ENCODE measurements at regions not wholly inside any gene's neighbourhood (a gene's known extent, or its start where the extent isn't known, plus 50 kb on each side); places are given as distances from the start of the nearest gene placed in this dataset.

GRCh38 chr13:76735641-76736040, 150.6 kb downstream of the KCTD12 start (continued):
- TF ChIP-seq HDAC6 (IDR thresholded peaks at IDR 0.05; ENCODE audit: low read depth, low read length), result no peak
- TF ChIP-seq, protein P1, sequence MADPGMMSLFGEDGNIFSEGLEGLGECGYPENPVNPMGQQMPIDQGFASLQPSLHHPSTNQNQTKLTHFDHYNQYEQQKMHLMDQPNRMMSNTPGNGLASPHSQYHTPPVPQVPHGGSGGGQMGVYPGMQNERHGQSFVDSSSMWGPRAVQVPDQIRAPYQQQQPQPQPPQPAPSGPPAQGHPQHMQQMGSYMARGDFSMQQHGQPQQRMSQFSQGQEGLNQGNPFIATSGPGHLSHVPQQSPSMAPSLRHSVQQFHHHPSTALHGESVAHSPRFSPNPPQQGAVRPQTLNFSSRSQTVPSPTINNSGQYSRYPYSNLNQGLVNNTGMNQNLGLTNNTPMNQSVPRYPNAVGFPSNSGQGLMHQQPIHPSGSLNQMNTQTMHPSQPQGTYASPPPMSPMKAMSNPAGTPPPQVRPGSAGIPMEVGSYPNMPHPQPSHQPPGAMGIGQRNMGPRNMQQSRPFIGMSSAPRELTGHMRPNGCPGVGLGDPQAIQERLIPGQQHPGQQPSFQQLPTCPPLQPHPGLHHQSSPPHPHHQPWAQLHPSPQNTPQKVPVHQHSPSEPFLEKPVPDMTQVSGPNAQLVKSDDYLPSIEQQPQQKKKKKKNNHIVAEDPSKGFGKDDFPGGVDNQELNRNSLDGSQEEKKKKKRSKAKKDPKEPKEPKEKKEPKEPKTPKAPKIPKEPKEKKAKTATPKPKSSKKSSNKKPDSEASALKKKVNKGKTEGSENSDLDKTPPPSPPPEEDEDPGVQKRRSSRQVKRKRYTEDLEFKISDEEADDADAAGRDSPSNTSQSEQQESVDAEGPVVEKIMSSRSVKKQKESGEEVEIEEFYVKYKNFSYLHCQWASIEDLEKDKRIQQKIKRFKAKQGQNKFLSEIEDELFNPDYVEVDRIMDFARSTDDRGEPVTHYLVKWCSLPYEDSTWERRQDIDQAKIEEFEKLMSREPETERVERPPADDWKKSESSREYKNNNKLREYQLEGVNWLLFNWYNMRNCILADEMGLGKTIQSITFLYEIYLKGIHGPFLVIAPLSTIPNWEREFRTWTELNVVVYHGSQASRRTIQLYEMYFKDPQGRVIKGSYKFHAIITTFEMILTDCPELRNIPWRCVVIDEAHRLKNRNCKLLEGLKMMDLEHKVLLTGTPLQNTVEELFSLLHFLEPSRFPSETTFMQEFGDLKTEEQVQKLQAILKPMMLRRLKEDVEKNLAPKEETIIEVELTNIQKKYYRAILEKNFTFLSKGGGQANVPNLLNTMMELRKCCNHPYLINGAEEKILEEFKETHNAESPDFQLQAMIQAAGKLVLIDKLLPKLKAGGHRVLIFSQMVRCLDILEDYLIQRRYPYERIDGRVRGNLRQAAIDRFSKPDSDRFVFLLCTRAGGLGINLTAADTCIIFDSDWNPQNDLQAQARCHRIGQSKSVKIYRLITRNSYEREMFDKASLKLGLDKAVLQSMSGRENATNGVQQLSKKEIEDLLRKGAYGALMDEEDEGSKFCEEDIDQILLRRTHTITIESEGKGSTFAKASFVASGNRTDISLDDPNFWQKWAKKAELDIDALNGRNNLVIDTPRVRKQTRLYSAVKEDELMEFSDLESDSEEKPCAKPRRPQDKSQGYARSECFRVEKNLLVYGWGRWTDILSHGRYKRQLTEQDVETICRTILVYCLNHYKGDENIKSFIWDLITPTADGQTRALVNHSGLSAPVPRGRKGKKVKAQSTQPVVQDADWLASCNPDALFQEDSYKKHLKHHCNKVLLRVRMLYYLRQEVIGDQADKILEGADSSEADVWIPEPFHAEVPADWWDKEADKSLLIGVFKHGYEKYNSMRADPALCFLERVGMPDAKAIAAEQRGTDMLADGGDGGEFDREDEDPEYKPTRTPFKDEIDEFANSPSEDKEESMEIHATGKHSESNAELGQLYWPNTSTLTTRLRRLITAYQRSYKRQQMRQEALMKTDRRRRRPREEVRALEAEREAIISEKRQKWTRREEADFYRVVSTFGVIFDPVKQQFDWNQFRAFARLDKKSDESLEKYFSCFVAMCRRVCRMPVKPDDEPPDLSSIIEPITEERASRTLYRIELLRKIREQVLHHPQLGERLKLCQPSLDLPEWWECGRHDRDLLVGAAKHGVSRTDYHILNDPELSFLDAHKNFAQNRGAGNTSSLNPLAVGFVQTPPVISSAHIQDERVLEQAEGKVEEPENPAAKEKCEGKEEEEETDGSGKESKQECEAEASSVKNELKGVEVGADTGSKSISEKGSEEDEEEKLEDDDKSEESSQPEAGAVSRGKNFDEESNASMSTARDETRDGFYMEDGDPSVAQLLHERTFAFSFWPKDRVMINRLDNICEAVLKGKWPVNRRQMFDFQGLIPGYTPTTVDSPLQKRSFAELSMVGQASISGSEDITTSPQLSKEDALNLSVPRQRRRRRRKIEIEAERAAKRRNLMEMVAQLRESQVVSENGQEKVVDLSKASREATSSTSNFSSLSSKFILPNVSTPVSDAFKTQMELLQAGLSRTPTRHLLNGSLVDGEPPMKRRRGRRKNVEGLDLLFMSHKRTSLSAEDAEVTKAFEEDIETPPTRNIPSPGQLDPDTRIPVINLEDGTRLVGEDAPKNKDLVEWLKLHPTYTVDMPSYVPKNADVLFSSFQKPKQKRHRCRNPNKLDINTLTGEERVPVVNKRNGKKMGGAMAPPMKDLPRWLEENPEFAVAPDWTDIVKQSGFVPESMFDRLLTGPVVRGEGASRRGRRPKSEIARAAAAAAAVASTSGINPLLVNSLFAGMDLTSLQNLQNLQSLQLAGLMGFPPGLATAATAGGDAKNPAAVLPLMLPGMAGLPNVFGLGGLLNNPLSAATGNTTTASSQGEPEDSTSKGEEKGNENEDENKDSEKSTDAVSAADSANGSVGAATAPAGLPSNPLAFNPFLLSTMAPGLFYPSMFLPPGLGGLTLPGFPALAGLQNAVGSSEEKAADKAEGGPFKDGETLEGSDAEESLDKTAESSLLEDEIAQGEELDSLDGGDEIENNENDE (IDR thresholded peaks at IDR 0.05; ENCODE audit: insufficient replicate concordance, low read length), result no peak
- TF ChIP-seq NRF1 (IDR thresholded peaks at IDR 0.05; ENCODE audit: low read depth, low read length), result no peak
- no peak for TF ChIP-seq PHF8 (conservative IDR thresholded peaks at IDR 0.05; ENCODE audit: low read depth, low read length)

All from H1 (cell line).